ENCODE measurements at regions not wholly inside any gene's neighbourhood (a gene's known extent, or its start where the extent isn't known, plus 50 kb on each side); places are given as distances from the start of the nearest gene placed in this dataset.

- no peak overlapping the region for H3K4me3 ChIP-seq
- peaks cover 21% of the 10 kb centered on the region for H3K4me1 ChIP-seq (ENCODE audit: insufficient read depth)
- H3K9me3 ChIP-seq (ENCODE audit: low read depth) = peaks cover under 1% of the 10 kb centered on the region
- H4K20me1 ChIP-seq (ENCODE audit: insufficient read depth, poor library complexity, severe bottlenecking) = no peaks in the 10 kb centered on the region
- H3K36me3 ChIP-seq (replicated peaks; ENCODE audit: insufficient read depth, low read depth) = no peaks in the 10 kb centered on the region
- DNase-seq (ENCODE audit: low spot score) = peak; percentile 48
- peak overlapping the region; percentile 57 for H3K27ac ChIP-seq
- peak overlapping the region; percentile 48 for H3K4me2 ChIP-seq
- H3K9me2 ChIP-seq (replicated peaks; ENCODE audit: insufficient read depth) = no peaks in the 10 kb centered on the region
- no peaks in the 10 kb centered on the region for H3K27me3 ChIP-seq
- TF ChIP-seq EZH2phosphoT487 (IDR thresholded peaks at IDR 0.05; ENCODE audit: low read depth, severe bottlenecking, unreplicated experiment) (no peak), EZH2 (IDR thresholded peaks at IDR 0.05; ENCODE audit: borderline replicate concordance) (no peak), CTCF (IDR thresholded peaks at IDR 0.05; ENCODE audit: poor library complexity) (no peak)
- H3K79me2 ChIP-seq = no peaks in the 10 kb centered on the region
- WGBS (ENCODE audit: low lambda C conversion rate, missing lambda C conversion rate) = 21% methylated on average over 3 of the region's 3 CpGs
- H2AFZ ChIP-seq = peak overlapping the region; percentile 19
Measured at GRCh38 chr6:140774080-140774505, 1358.6 kb upstream of the GJE1 start.

- no peak for TF ChIP-seq CTCF (IDR thresholded peaks at IDR 0.05; ENCODE audit: poor library complexity)
- no peak for TF ChIP-seq EZH2phosphoT487 (IDR thresholded peaks at IDR 0.05; ENCODE audit: low read depth, severe bottlenecking, unreplicated experiment)
- TF ChIP-seq EZH2 (IDR thresholded peaks at IDR 0.05; ENCODE audit: borderline replicate concordance) = no peak
- no peaks in the 10 kb centered on the region for H3K79me2 ChIP-seq
- no peaks in the 10 kb centered on the region for H3K27me3 ChIP-seq
- no peaks in the 10 kb centered on the region for H4K20me1 ChIP-seq (ENCODE audit: insufficient read depth, poor library complexity, severe bottlenecking)
- no peak overlapping the region for H2AFZ ChIP-seq
- no peak overlapping the region for H3K4me2 ChIP-seq
- peaks cover 4% of the 10 kb centered on the region for H3K9me3 ChIP-seq (ENCODE audit: low read depth)
- H3K4me3 ChIP-seq = no peak overlapping the region
- peaks cover 21% of the 10 kb centered on the region for H3K4me1 ChIP-seq (ENCODE audit: insufficient read depth)
- no peaks in the 10 kb centered on the region for H3K9me2 ChIP-seq (replicated peaks; ENCODE audit: insufficient read depth)
- peak overlapping the region; percentile 57 for H3K27ac ChIP-seq
- H3K36me3 ChIP-seq (replicated peaks; ENCODE audit: insufficient read depth, low read depth) = no peaks in the 10 kb centered on the region
- DNase-seq (ENCODE audit: low spot score) = no peak
Measured at GRCh38 chr6:140773276-140773675, 1359.4 kb upstream of the GJE1 start.

DNA sequence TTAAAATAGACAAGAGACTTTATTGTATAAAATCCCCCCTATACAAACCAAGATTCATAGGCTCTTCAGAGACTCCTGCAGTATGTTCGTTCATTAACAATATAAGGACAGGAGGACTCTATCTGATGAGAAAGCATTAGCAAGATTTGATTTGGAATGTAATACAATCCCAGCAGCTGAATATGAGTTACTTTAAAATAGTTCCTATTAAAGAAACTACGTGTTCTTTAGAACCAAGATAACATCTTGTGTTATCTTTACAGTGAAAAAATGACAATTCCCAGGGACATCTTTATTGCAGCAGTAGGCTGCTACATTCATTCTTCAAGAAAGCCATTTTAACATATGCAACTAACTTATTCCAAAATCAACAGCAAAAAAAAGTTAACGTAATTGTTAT lies 1360.1 kb upstream of the GJE1 start:
- peaks cover 4% of the 10 kb centered on the region for H3K9me3 ChIP-seq (ENCODE audit: low read depth)

More for the DNA sequence above, 1360.1 kb upstream of the GJE1 start:
- Histone ChIP-seq H3K36me3 (replicated peaks; ENCODE audit: insufficient read depth, low read depth) (no peaks in the 10 kb centered on the region), H3K9me2 (replicated peaks; ENCODE audit: insufficient read depth) (no peaks in the 10 kb centered on the region), H3K4me3 (no peak overlapping the region), H3K79me2 (no peaks in the 10 kb centered on the region), H2AFZ (no peak overlapping the region), H4K20me1 (ENCODE audit: insufficient read depth, poor library complexity, severe bottlenecking) (no peaks in the 10 kb centered on the region), H3K4me2 (no peak overlapping the region), H3K27me3 (no peaks in the 10 kb centered on the region), H3K27ac (no peak overlapping the region), H3K4me1 (ENCODE audit: insufficient read depth) (peaks cover 21% of the 10 kb centered on the region)
- WGBS (ENCODE audit: low lambda C conversion rate, missing lambda C conversion rate) = 55% methylated on average over 3 of the region's 3 CpGs
- DNase-seq (ENCODE audit: low spot score) = no peak
- TF ChIP-seq EZH2 (IDR thresholded peaks at IDR 0.05; ENCODE audit: borderline replicate concordance) (no peak), CTCF (IDR thresholded peaks at IDR 0.05; ENCODE audit: poor library complexity) (no peak)

Data from hepatocyte (in vitro differentiated cells).